IMR-90 (cell line): ENCODE measurements at regions not wholly inside any gene's neighbourhood (a gene's known extent, or its start where the extent isn't known, plus 50 kb on each side); places are given as distances from the start of the nearest gene placed in this dataset.

ENCODE experiments used
- ATAC-seq: fragments of 200-7000 bp; cut with Tn5 transposase; 2 replicates; pipeline ENCODE4 v1.9.1; 2020; ENCODE audit warnings: low read depth, mild to moderate bottlenecking, moderate library complexity
- BruUV-seq: library from RNA; stranded (reverse); fragments of 400-500 nt; replicated peaks from 2 replicates; lab custom pipeline; 2021; lab: Mats Ljungman, UMichigan
- CTCF ChIA-PET: fragments of 300-600 bp; formaldehyde crosslinking; extraction: SDS; loops from one replicate; lab custom pipeline; 2021; ENCODE audit warnings: antibody characterized with exemption; lab: Yijun Ruan, JAX
- POLR2A ChIA-PET: fragments of 300-600 bp; sonication (Branson Sonifier 250); formaldehyde crosslinking; loops from one replicate; lab custom pipeline; 2022; ENCODE audit warnings: antibody characterized with exemption; ENCODE audit not compliant: unreplicated experiment; lab: Charles Lee
- DNase-seq: peaks from one replicate; pipeline ENCODE4 v3.0.0; 2013
- H2AFZ ChIP-seq: replicated peaks from 2 replicates; pipeline ENCODE3; 2013; ENCODE audit warnings: low read length, mild to moderate bottlenecking; ENCODE audit not compliant: poor library complexity
- H2AK5ac ChIP-seq: 2 replicates; pipeline ENCODE4 v1.6.1; 2013; ENCODE audit warnings: low read depth, low read length, inconsistent platforms
- H2AK9ac ChIP-seq: replicated peaks from 2 replicates; pipeline ENCODE3; 2013; ENCODE audit warnings: mild to moderate bottlenecking, low read depth, low read length, moderate library complexity; ENCODE audit not compliant: poor library complexity
- H2BK120ac ChIP-seq: 2 replicates; pipeline ENCODE4 v1.6.1; 2013; ENCODE audit warnings: low read depth, low read length, inconsistent platforms
- H2BK15ac ChIP-seq: 3 replicates; pipeline ENCODE4 v1.6.1; 2013; ENCODE audit warnings: low read depth, low read length, inconsistent platforms
- H2BK20ac ChIP-seq: 2 replicates; pipeline ENCODE4 v1.6.1; 2013; ENCODE audit warnings: low read depth, mild to moderate bottlenecking, inconsistent platforms, low read length, moderate library complexity
- H2BK5ac ChIP-seq: 2 replicates; pipeline ENCODE4 v1.6.1; 2013; ENCODE audit warnings: mild to moderate bottlenecking, low read depth, low read length, inconsistent platforms; ENCODE audit not compliant: poor library complexity, severe bottlenecking
- H3K14ac ChIP-seq: replicated peaks from 2 replicates; pipeline ENCODE4 v1.6.1; 2013; ENCODE audit warnings: low read depth, low read length, inconsistent platforms
- H3K18ac ChIP-seq: 2 replicates; pipeline ENCODE4 v1.6.1; 2013; ENCODE audit warnings: low read depth, low read length, control low read depth
- H3K23ac ChIP-seq: 2 replicates; pipeline ENCODE4 v1.6.1; 2013; ENCODE audit warnings: low read depth, low read length, inconsistent platforms
- H3K27ac ChIP-seq: 2 replicates; pipeline ENCODE4 v1.5.1; 2013; ENCODE audit warnings: mild to moderate bottlenecking, control low read depth, low read length; ENCODE audit not compliant: insufficient read depth
- H3K27me3 ChIP-seq: 2 replicates; pipeline ENCODE4 v1.6.1; 2013; ENCODE audit warnings: low read length; ENCODE audit not compliant: control insufficient read depth, insufficient read depth
- H3K36me3 ChIP-seq: 2 replicates; pipeline ENCODE4 v1.6.1; 2013; ENCODE audit warnings: low read length, mixed read lengths; ENCODE audit not compliant: control insufficient read depth, insufficient read depth
- H3K4ac ChIP-seq: 2 replicates; pipeline ENCODE4 v1.6.1; 2013; ENCODE audit warnings: low read depth, low read length, inconsistent platforms
- H3K4me1 ChIP-seq: 2 replicates; pipeline ENCODE4 v1.6.1; 2013; ENCODE audit warnings: low read length, mixed read lengths; ENCODE audit not compliant: control insufficient read depth, insufficient read depth
- H3K4me2 ChIP-seq: 2 replicates; pipeline ENCODE4 v1.6.1; 2013; ENCODE audit warnings: low read depth, mild to moderate bottlenecking, control low read depth, low read length, moderate library complexity
- H3K4me3 ChIP-seq: 2 replicates; pipeline ENCODE4 v1.5.1; 2013; ENCODE audit warnings: low read depth, mild to moderate bottlenecking, control low read depth, low read length, moderate library complexity; ENCODE audit not compliant: insufficient read depth
- H3K56ac ChIP-seq: 2 replicates; pipeline ENCODE4 v1.6.1; 2013; ENCODE audit warnings: low read length, inconsistent platforms; ENCODE audit not compliant: insufficient read depth; ENCODE audit errors: extremely low read depth
- H3K79me1 ChIP-seq, 2 experiments: 2 replicates each; pipeline ENCODE4 v1.6.1; 2013; ENCODE audit warnings: low read length in 2 of 2, inconsistent platforms in 1 of 2, low read depth in 1 of 2
- H3K9ac ChIP-seq: 2 replicates; pipeline ENCODE4 v1.6.1; 2013; ENCODE audit warnings: low read depth, low read length, control low read depth
- H3K9me1 ChIP-seq: 2 replicates; pipeline ENCODE4 v1.6.1; 2013; ENCODE audit warnings: low read length, inconsistent platforms; ENCODE audit not compliant: insufficient read depth
- H3K9me3 ChIP-seq: 2 replicates; pipeline ENCODE4 v1.6.1; 2013; ENCODE audit warnings: low read length; ENCODE audit not compliant: control insufficient read depth, insufficient read depth
- H4K20me1 ChIP-seq: 2 replicates; pipeline ENCODE4 v1.6.1; 2013; ENCODE audit warnings: low read length, inconsistent platforms; ENCODE audit not compliant: insufficient read depth
- H4K5ac ChIP-seq: 2 replicates; pipeline ENCODE4 v1.6.1; 2013; ENCODE audit warnings: mild to moderate bottlenecking, low read depth, low read length, control low read depth
- H4K8ac ChIP-seq, 2 experiments: 2 replicates each; pipeline ENCODE4 v1.6.1; 2013; ENCODE audit warnings: low read depth in 2 of 2, low read length in 2 of 2, control low read depth in 1 of 2, inconsistent platforms in 1 of 2
- H4K91ac ChIP-seq: 2 replicates; pipeline ENCODE4 v1.6.1; 2013; ENCODE audit warnings: low read depth, low read length, inconsistent platforms; ENCODE audit not compliant: insufficient read depth
- BHLHE40 ChIP-seq: fragments of 150-350 bp; IDR thresholded peaks from 2 replicates; pipeline ENCODE4 v1.6.1; 2016; ENCODE audit warnings: mild to moderate bottlenecking, low read depth, low read length
- CEBPB ChIP-seq: IDR thresholded peaks from 2 replicates; pipeline ENCODE4 v1.6.1; 2012; ENCODE audit warnings: low read depth, low read length, improper control_type of control experiment
- CHD1 ChIP-seq: IDR thresholded peaks from 2 replicates; pipeline ENCODE4 v1.6.1; 2012; ENCODE audit warnings: low read depth, low read length, improper control_type of control experiment
- CTCF ChIP-seq: conservative IDR thresholded peaks from 2 replicates; pipeline ENCODE4 v1.5.1; 2012; ENCODE audit warnings: mild to moderate bottlenecking, low read depth, low read length, improper control_type of control experiment
- ELK1 ChIP-seq: fragments of 150-350 bp; IDR thresholded peaks from 2 replicates; pipeline ENCODE4 v1.6.1; 2016; ENCODE audit warnings: low read depth, mild to moderate bottlenecking, low read length, moderate library complexity, borderline replicate concordance
- FOS ChIP-seq: fragments of 150-350 bp; IDR thresholded peaks from 2 replicates; pipeline ENCODE4 v1.6.1; 2016; ENCODE audit warnings: low read depth, low read length
- MAFK ChIP-seq: IDR thresholded peaks from 2 replicates; pipeline ENCODE4 v1.6.1; 2012; ENCODE audit warnings: low read depth, low read length, improper control_type of control experiment
- MAZ ChIP-seq: IDR thresholded peaks from 2 replicates; pipeline ENCODE4 v1.6.1; 2012; ENCODE audit warnings: low read depth, mild to moderate bottlenecking, low read length, improper control_type of control experiment, moderate library complexity, borderline replicate concordance
- MXI1 ChIP-seq: IDR thresholded peaks from 2 replicates; pipeline ENCODE4 v1.6.1; 2012; ENCODE audit warnings: low read depth, mild to moderate bottlenecking, low read length, moderate library complexity, borderline replicate concordance
- NFE2L2 ChIP-seq: fragments of 150-350 bp; IDR thresholded peaks from 2 replicates; pipeline ENCODE4 v1.6.1; 2016; ENCODE audit warnings: low read depth, mild to moderate bottlenecking, low read length
- POLR2A ChIP-seq: IDR thresholded peaks from 2 replicates; pipeline ENCODE4 v1.6.1; 2012; ENCODE audit warnings: mild to moderate bottlenecking, low read depth, low read length
- RAD21 ChIP-seq: IDR thresholded peaks from 2 replicates; pipeline ENCODE4 v1.6.1; 2012; ENCODE audit warnings: low read length, improper control_type of control experiment
- RCOR1 ChIP-seq: IDR thresholded peaks from 2 replicates; pipeline ENCODE4 v1.6.1; 2012; ENCODE audit warnings: mild to moderate bottlenecking, low read length, improper control_type of control experiment; ENCODE audit not compliant: insufficient replicate concordance
- RFX5 ChIP-seq: IDR thresholded peaks from 2 replicates; pipeline ENCODE4 v1.8.0; 2012; ENCODE audit warnings: low read depth, mild to moderate bottlenecking, low read length, moderate library complexity
- SMC3 ChIP-seq: fragments of 150-350 bp; IDR thresholded peaks from 2 replicates; pipeline ENCODE4 v1.6.1; 2016; ENCODE audit warnings: low read depth, mild to moderate bottlenecking, antibody characterized with exemption, low read length, moderate library complexity
- USF2 ChIP-seq: fragments of 150-350 bp; IDR thresholded peaks from 2 replicates; pipeline ENCODE4 v1.6.1; 2017; ENCODE audit warnings: mild to moderate bottlenecking, antibody characterized with exemption, low read length, low read depth
- WGBS, 2 experiments: methylation state at CpG; one replicate each; pipeline versions ENCODE4 v1.1.5 to v1.1.7; 2013; ENCODE audit warnings: missing lambda C conversion rate in 2 of 2; ENCODE audit not compliant: insufficient read length in 1 of 2; ENCODE audit errors: extremely low coverage in 2 of 2; 5-methylcytosine and 5-hydroxymethylcytosine counted together
- dilution Hi-C: fragments of 300-500 bp; cut with HindIII; formaldehyde crosslinking; loops from one replicate; pipeline ENCODE4 v1.14.3; 2018; ENCODE audit warnings: low sequenced_read_pairs; ENCODE audit not compliant: unreplicated experiment
- in situ Hi-C: fragments of 300-500 bp; cut with MboI; formaldehyde crosslinking; loops from 3 replicates; pipeline ENCODE4 v1.14.3; 2019; ENCODE audit warnings: low sequenced_read_pairs, inconsistent platforms, mixed read lengths
- intact Hi-C: fragments of 100-400 bp; cut with micrococcal nuclease; formaldehyde crosslinking; loops from 2 replicates; pipeline ENCODE4 v1.10.0; 2022

GRCh38 chr15:31824024-31824423 lies 206.3 kb upstream of the CHRNA7 start:
- WGBS, 2 experiments, result no CpG with 5 or more reads among the region's 5 CpGs
- ATAC-seq, result no peak
- ChIA-PET CTCF (no interaction called here), POLR2A (no interaction called here)
- Histone ChIP-seq H3K9ac (no peak overlapping the region), H2AK5ac (no peak overlapping the region), H2BK120ac (no peak overlapping the region), H4K20me1 (no peaks in the 10 kb centered on the region), H2AFZ (no peak overlapping the region), H3K4me1 (no peaks in the 10 kb centered on the region), H3K4ac (no peak overlapping the region), H2BK5ac (no peak overlapping the region), H3K9me1 (no peaks in the 10 kb centered on the region), H3K14ac (no peak overlapping the region), H3K27ac (no peak overlapping the region), H3K56ac (no peak overlapping the region), H2BK15ac (no peak overlapping the region), H4K91ac (no peak overlapping the region), H3K9me3 (no peaks in the 10 kb centered on the region), H2BK20ac (no peak overlapping the region), H3K4me2 (no peak overlapping the region), H3K79me1 (no peaks in the 10 kb centered on the region), H3K4me3 (no peak overlapping the region), H4K5ac (no peak overlapping the region), H3K36me3 (no peaks in the 10 kb centered on the region), H3K27me3 (no peaks in the 10 kb centered on the region), H2AK9ac (no peak overlapping the region), H3K18ac (no peak overlapping the region), H4K8ac (no peak overlapping the region), H3K23ac (no peak overlapping the region)
- DNase-seq, result no peak
- BruUV-seq, result no TSS peak
- in situ Hi-C loops, result no loop called here
- intact Hi-C loops, result no loop called here
- TF ChIP-seq CEBPB (no peak), FOS (no peak), MXI1 (no peak), RFX5 (no peak), CTCF (no peak), BHLHE40 (no peak), SMC3 (no peak), MAZ (no peak), NFE2L2 (no peak), RAD21 (no peak), POLR2A (no peak), ELK1 (no peak), CHD1 (no peak), RCOR1 (no peak), USF2 (no peak), MAFK (no peak)
- dilution Hi-C loops, result no loop called here
